ENCODE measurements at regions not wholly inside any gene's neighbourhood (a gene's known extent, or its start where the extent isn't known, plus 50 kb on each side); places are given as distances from the start of the nearest gene placed in this dataset.

- Histone ChIP-seq H3K27me3 (ENCODE audit: control insufficient read depth, insufficient read depth, low read length) (no peaks in the 10 kb centered on the region), H3K4me1 (ENCODE audit: control insufficient read depth, insufficient read depth, low read length) (no peaks in the 10 kb centered on the region), H3K36me3 (ENCODE audit: control insufficient read depth, insufficient read depth, low read length) (no peaks in the 10 kb centered on the region), H3K4me3 (ENCODE audit: low read depth in 2 of 2, low read length in 2 of 2) (no peak overlapping the region), H3K27ac (ENCODE audit: low read length) (no peak overlapping the region), H3K9me3 (ENCODE audit: control insufficient read depth, insufficient read depth, low read depth, low read length) (no peaks in the 10 kb centered on the region)
- ATAC-seq, result no peak
- ChIA-PET CTCF (no interaction called here), POLR2A (no interaction called here)
- intact Hi-C loops (cut with micrococcal nuclease; ENCODE audit: unreplicated experiment) (no loop called here), in situ Hi-C loops (cut with HindIII; ENCODE audit: low pct_unique_long_range_greater_than_20kb, low sequenced_read_pairs) (no loop called here)
- TF ChIP-seq POLR2AphosphoS5 (IDR thresholded peaks at IDR 0.05; ENCODE audit: low read depth, low read length) (no peak), SIN3A (IDR thresholded peaks at IDR 0.05; ENCODE audit: borderline replicate concordance, insufficient read depth, low read depth, low read length) (no peak), REST (IDR thresholded peaks at IDR 0.05; ENCODE audit: insufficient read depth in 1 of 2, low read depth in 2 of 2, low read length in 1 of 2) (no peak), CTCF (IDR thresholded peaks at IDR 0.05) (no peak), TCF7L2 (IDR thresholded peaks at IDR 0.05; ENCODE audit: low read depth, low read length) (no peak)
- BruUV-seq (replicated peaks), result no TSS peak
- DNase-seq (ENCODE audit: low read depth, low spot score), result no peak
Measured at GRCh38 chr4:137075586-137075985, 456.7 kb downstream of the PCDH18 start.

GRCh38 chr4:137070614-137071013 lies 461.7 kb downstream of the PCDH18 start:
- in situ Hi-C loops (cut with HindIII; ENCODE audit: low pct_unique_long_range_greater_than_20kb, low sequenced_read_pairs) (no loop called here), intact Hi-C loops (cut with micrococcal nuclease; ENCODE audit: unreplicated experiment) (no loop called here)
- H3K4me3 ChIP-seq (ENCODE audit: low read depth in 2 of 2, low read length in 2 of 2), result no peak overlapping the region
- H3K27ac ChIP-seq (ENCODE audit: low read length), result no peak overlapping the region
- CTCF ChIA-PET, result no interaction called here
- TF ChIP-seq POLR2AphosphoS5 (IDR thresholded peaks at IDR 0.05; ENCODE audit: low read depth, low read length) (no peak), TCF7L2 (IDR thresholded peaks at IDR 0.05; ENCODE audit: low read depth, low read length) (no peak), SIN3A (IDR thresholded peaks at IDR 0.05; ENCODE audit: borderline replicate concordance, insufficient read depth, low read depth, low read length) (no peak), REST (IDR thresholded peaks at IDR 0.05; ENCODE audit: insufficient read depth in 1 of 2, low read depth in 2 of 2, low read length in 1 of 2) (no peak), CTCF (IDR thresholded peaks at IDR 0.05) (no peak; the same call in 1 of the 2 replicates)
- DNase-seq (ENCODE audit: low read depth, low spot score) (no peak), ATAC-seq (no peak)
- POLR2A ChIA-PET, result no interaction called here
- no TSS peak for BruUV-seq (replicated peaks)
- H3K27me3 ChIP-seq (ENCODE audit: control insufficient read depth, insufficient read depth, low read length), result no peaks in the 10 kb centered on the region
- no peaks in the 10 kb centered on the region for H3K4me1 ChIP-seq (ENCODE audit: control insufficient read depth, insufficient read depth, low read length)
- no peaks in the 10 kb centered on the region for H3K9me3 ChIP-seq (ENCODE audit: control insufficient read depth, insufficient read depth, low read depth, low read length)
- H3K36me3 ChIP-seq (ENCODE audit: control insufficient read depth, insufficient read depth, low read length), result no peaks in the 10 kb centered on the region

All from Panc1 (cell line).